DND-41 (cell line): ENCODE measurements at regions not wholly inside any gene's neighbourhood (a gene's known extent, or its start where the extent isn't known, plus 50 kb on each side); places are given as distances from the start of the nearest gene placed in this dataset.

Source experiments
- ATAC-seq: fragments of 200-7000 bp; cut with Tn5 transposase; 3 replicates; pipeline ENCODE4 v1.9.1; 2021; ENCODE audit warnings: low read depth; ENCODE audit not compliant: insufficient read depth
- DNase-seq: peaks from one replicate; pipeline ENCODE4 v3.0.0-alpha.2; 2020
- H2AFZ ChIP-seq: 2 replicates; pipeline ENCODE4 v1.6.0; 2012; ENCODE audit warnings: low read depth, low read length
- H3K27ac ChIP-seq: 2 replicates; pipeline ENCODE4 v1.5.1; 2012; ENCODE audit warnings: low read length, inconsistent platforms
- H3K27me3 ChIP-seq: fragments of 200-600 bp; sonication (generic); 2 replicates; pipeline ENCODE4 v1.6.0; 2012; ENCODE audit warnings: low read length, mild to moderate bottlenecking, inconsistent platforms; ENCODE audit not compliant: insufficient read depth, poor library complexity
- H3K36me3 ChIP-seq: 2 replicates; pipeline ENCODE4 v1.5.1; 2012; ENCODE audit warnings: low read length, inconsistent platforms; ENCODE audit not compliant: insufficient read depth
- H3K4me1 ChIP-seq: 2 replicates; pipeline ENCODE4 v1.5.1; 2012; ENCODE audit warnings: mild to moderate bottlenecking, low read length; ENCODE audit not compliant: insufficient read depth
- H3K4me2 ChIP-seq: 2 replicates; pipeline ENCODE4 v1.6.0; 2012; ENCODE audit warnings: mild to moderate bottlenecking, moderate library complexity, low read length, inconsistent platforms; ENCODE audit not compliant: insufficient read depth
- H3K4me3 ChIP-seq, 2 experiments: fragments of 200-600 bp in 1 of 2; shearing (Covaris generic) in 1 of 2; 2 replicates each; pipeline ENCODE4 v1.5.1; 2012 to 2016; ENCODE audit warnings: inconsistent platforms in 2 of 2, low read length in 2 of 2, mild to moderate bottlenecking in 2 of 2, low read depth in 1 of 2, moderate library complexity in 1 of 2
- H3K79me2 ChIP-seq: 2 replicates; pipeline ENCODE4 v1.6.0; 2012; ENCODE audit warnings: low read length, inconsistent platforms; ENCODE audit not compliant: insufficient read depth
- H3K9ac ChIP-seq: 2 replicates; pipeline ENCODE4 v1.6.0; 2012; ENCODE audit warnings: low read depth, mild to moderate bottlenecking, inconsistent platforms, low read length, moderate library complexity
- H3K9me3 ChIP-seq: 2 replicates; pipeline ENCODE4 v1.5.1; 2012; ENCODE audit warnings: low read length, moderate library complexity, mild to moderate bottlenecking, inconsistent platforms; ENCODE audit not compliant: insufficient read depth, severe bottlenecking
- H4K20me1 ChIP-seq: 2 replicates; pipeline ENCODE4 v1.6.0; 2012; ENCODE audit warnings: low read length; ENCODE audit not compliant: insufficient read depth
- EZH2 ChIP-seq: IDR thresholded peaks from 3 replicates; pipeline ENCODE4 v1.6.1; 2012; ENCODE audit warnings: borderline replicate concordance, low read depth, mild to moderate bottlenecking, moderate library complexity, low read length, inconsistent platforms; ENCODE audit not compliant: severe bottlenecking
- TF ChIP-seq, protein P1 (sequence below): IDR thresholded peaks from 2 replicates; pipeline ENCODE4 v1.5.1; 2012; ENCODE audit warnings: borderline replicate concordance, low read length, moderate library complexity, mild to moderate bottlenecking; ENCODE audit not compliant: poor library complexity, severe bottlenecking; ENCODE audit errors: extremely low read depth

DNA sequence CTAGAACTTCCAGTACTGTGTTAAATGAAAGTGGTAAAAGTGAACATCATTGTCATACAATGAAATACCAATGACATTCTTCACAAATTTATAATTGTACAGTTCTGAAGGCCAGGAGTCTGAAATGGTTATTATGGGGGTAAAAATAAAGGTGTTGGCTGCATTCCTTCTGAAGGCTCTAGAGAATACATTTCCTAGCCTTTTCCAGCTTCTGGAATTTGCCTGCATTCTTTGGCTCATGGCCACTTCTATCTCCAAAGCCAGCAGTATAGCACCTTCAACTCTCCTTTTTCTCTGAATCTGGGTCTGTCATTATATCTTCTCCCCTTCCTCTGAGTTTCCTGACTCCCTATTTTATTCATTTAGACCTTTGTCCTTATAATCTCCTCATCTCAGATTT lies 1232.7 kb upstream of the TENM4 start:
- Histone ChIP-seq H3K79me2 (no peaks in the 10 kb centered on the region), H3K27me3 (no peaks in the 10 kb centered on the region), H3K36me3 (no peaks in the 10 kb centered on the region), H3K9me3 (no peaks in the 10 kb centered on the region), H3K9ac (no peak overlapping the region), H3K4me2 (no peak overlapping the region), H3K27ac (no peak overlapping the region), H2AFZ (no peak overlapping the region), H4K20me1 (no peaks in the 10 kb centered on the region), H3K4me3 (no peak overlapping the region), H3K4me1 (no peaks in the 10 kb centered on the region)
- TF ChIP-seq, protein P1, sequence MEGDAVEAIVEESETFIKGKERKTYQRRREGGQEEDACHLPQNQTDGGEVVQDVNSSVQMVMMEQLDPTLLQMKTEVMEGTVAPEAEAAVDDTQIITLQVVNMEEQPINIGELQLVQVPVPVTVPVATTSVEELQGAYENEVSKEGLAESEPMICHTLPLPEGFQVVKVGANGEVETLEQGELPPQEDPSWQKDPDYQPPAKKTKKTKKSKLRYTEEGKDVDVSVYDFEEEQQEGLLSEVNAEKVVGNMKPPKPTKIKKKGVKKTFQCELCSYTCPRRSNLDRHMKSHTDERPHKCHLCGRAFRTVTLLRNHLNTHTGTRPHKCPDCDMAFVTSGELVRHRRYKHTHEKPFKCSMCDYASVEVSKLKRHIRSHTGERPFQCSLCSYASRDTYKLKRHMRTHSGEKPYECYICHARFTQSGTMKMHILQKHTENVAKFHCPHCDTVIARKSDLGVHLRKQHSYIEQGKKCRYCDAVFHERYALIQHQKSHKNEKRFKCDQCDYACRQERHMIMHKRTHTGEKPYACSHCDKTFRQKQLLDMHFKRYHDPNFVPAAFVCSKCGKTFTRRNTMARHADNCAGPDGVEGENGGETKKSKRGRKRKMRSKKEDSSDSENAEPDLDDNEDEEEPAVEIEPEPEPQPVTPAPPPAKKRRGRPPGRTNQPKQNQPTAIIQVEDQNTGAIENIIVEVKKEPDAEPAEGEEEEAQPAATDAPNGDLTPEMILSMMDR, result no peak
- no peak for DNase-seq
- no peak for ATAC-seq

DNA sequence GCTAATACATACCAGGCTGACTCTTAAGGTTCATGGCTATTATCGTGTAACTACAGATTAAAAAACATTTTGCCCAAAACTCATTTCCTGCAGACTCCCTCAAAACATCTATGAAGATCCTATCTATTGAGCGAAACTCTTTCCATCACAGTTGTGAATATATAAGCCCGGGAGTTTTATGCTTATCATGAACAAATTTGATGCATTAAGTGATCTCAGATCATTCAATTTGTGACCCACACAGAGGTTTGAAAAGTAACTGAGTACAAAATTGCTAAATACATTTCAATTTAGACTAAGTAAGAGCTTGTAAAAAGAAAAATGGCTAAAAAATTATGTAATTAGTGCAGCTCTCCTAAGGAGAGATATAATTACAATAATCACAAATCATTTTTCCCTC lies 1228.8 kb upstream of the TENM4 start:
- Histone ChIP-seq H3K4me1 (no peaks in the 10 kb centered on the region), H3K36me3 (no peaks in the 10 kb centered on the region), H3K4me3 (no peak overlapping the region), H3K9me3 (no peaks in the 10 kb centered on the region), H3K27me3 (no peaks in the 10 kb centered on the region), H2AFZ (no peak overlapping the region), H3K4me2 (no peak overlapping the region), H4K20me1 (no peaks in the 10 kb centered on the region), H3K79me2 (no peaks in the 10 kb centered on the region), H3K27ac (no peak overlapping the region), H3K9ac (no peak overlapping the region)
- no peak for TF ChIP-seq EZH2
- TF ChIP-seq, protein P1, result no peak
- no peak for DNase-seq
- no peak for ATAC-seq

DNA sequence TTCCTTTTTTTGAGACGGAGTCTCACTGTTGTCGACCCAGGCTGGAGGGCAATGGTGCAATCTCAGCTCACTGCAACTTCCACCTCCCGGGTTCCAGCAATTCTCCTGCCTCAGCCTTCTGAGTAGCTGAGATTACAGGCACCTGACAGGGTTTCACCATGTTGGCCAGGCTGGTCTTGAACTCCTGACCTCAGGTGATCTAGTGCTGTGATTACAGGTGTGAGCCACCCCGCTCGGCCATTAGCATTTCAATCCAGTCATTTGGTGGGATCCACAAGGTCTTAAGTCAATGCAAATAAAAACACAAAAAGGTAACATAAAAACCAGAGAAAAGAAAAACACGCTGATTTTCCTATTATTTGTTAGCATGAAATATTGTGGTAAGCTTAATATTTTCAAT lies 1227.2 kb upstream of the TENM4 start:
- ATAC-seq, result no peak
- no peaks in the 10 kb centered on the region for H3K36me3 ChIP-seq
- no peaks in the 10 kb centered on the region for H3K9me3 ChIP-seq
- H3K4me3 ChIP-seq, result no peak overlapping the region
- TF ChIP-seq EZH2, result no peak
- TF ChIP-seq, protein P1, result no peak
- no peaks in the 10 kb centered on the region for H4K20me1 ChIP-seq
- no peak overlapping the region for H3K4me2 ChIP-seq
- H3K27me3 ChIP-seq, result no peaks in the 10 kb centered on the region
- H3K9ac ChIP-seq, result no peak overlapping the region
- no peaks in the 10 kb centered on the region for H3K4me1 ChIP-seq
- H2AFZ ChIP-seq, result no peak overlapping the region
- H3K79me2 ChIP-seq, result no peaks in the 10 kb centered on the region
- no peak for DNase-seq
- no peak overlapping the region for H3K27ac ChIP-seq

DNA sequence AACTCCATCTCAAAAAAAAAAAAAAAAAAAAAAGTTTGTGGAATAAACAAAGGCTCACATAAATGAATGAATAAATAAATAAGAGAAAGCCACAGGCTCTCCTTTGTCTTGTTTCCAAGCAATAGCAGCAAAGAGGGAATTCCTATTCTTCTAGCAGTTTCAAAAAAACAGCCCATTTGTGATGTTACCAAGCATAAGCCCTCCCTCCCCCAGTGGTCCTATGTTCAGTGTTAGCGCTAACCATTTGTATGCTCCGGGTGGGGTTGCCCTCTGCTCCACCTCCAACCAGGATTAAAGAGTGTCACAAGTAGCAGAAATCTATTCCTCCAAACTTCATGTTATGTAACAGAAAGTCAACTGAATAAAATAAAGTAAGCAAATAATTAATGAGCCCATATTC lies 1215.0 kb upstream of the TENM4 start:
- no peaks in the 10 kb centered on the region for H3K27me3 ChIP-seq
- no peak overlapping the region for H3K4me2 ChIP-seq
- H3K27ac ChIP-seq, result no peak overlapping the region
- no peak overlapping the region for H2AFZ ChIP-seq
- ATAC-seq, result no peak
- DNase-seq, result no peak
- no peaks in the 10 kb centered on the region for H3K36me3 ChIP-seq
- H3K79me2 ChIP-seq, result no peaks in the 10 kb centered on the region
- TF ChIP-seq, protein P1, result no peak
- no peak for TF ChIP-seq EZH2
- H3K9ac ChIP-seq, result no peak overlapping the region
- no peak overlapping the region for H3K4me3 ChIP-seq
- H3K4me1 ChIP-seq, result no peaks in the 10 kb centered on the region
- H3K9me3 ChIP-seq, result no peaks in the 10 kb centered on the region
- no peaks in the 10 kb centered on the region for H4K20me1 ChIP-seq
